NOMO-1 treated with dmso at 0.1 percent for 144 hours (cell line): ENCODE measurements at regions not wholly inside any gene's neighbourhood (a gene's known extent, or its start where the extent isn't known, plus 50 kb on each side); places are given as distances from the start of the nearest gene placed in this dataset.

Experiments used
- DNase-seq: peaks from one replicate; lab custom pipeline; 2025; ENCODE audit not compliant: unreplicated experiment; lab: John Stamatoyannopoulos, UW

- DNase-seq = peak; percentile 58
Observed at GRCh38 chr3:72288955-72289691, 504.2 kb upstream of the PROK2 start.

- no peak for DNase-seq
Observed at GRCh38 chr3:72287956-72288355, 503.0 kb upstream of the PROK2 start.

- DNase-seq = no peak
Observed at GRCh38 chr3:72285502-72285901, 500.6 kb upstream of the PROK2 start.

GRCh38 chr3:72284471-72284870 is 499.5 kb upstream of the PROK2 start:
- DNase-seq = no peak

GRCh38 chr3:72282918-72283317 is 498.0 kb upstream of the PROK2 start:
- no peak for DNase-seq

- DNase-seq = no peak
Observed at GRCh38 chr3:72281551-72281950, 496.6 kb upstream of the PROK2 start.

GRCh38 chr3:72280876-72281275 is 495.9 kb upstream of the PROK2 start:
- no peak for DNase-seq

GRCh38 chr3:72279631-72280041 is 494.7 kb upstream of the PROK2 start:
- no peak for DNase-seq

- no peak for DNase-seq
Observed at GRCh38 chr3:72279068-72279604, 494.2 kb upstream of the PROK2 start.

GRCh38 chr3:72278349-72279067 is 493.6 kb upstream of the PROK2 start:
- no peak for DNase-seq

- no peak for DNase-seq
Observed at GRCh38 chr3:72277710-72278109, 492.8 kb upstream of the PROK2 start.

- no peak for DNase-seq
Observed at GRCh38 chr3:72276806-72277205, 491.9 kb upstream of the PROK2 start.

- no peak for DNase-seq
Observed at GRCh38 chr3:72275331-72275751, 490.4 kb upstream of the PROK2 start.

- peak; percentile 74 for DNase-seq
Observed at GRCh38 chr3:72274493-72275330, 489.8 kb upstream of the PROK2 start.

- no peak for DNase-seq
Observed at GRCh38 chr3:72273615-72274014, 488.7 kb upstream of the PROK2 start.

- no peak for DNase-seq
Observed at GRCh38 chr3:72272356-72272755, 487.4 kb upstream of the PROK2 start.

GRCh38 chr3:72271923-72272322 is 487.0 kb upstream of the PROK2 start:
- DNase-seq = no peak

- no peak for DNase-seq
Observed at GRCh38 chr3:72271216-72271615, 486.3 kb upstream of the PROK2 start.

GRCh38 chr3:72270730-72271129 is 485.8 kb upstream of the PROK2 start:
- DNase-seq = no peak

- DNase-seq = peak; percentile 92
Observed at GRCh38 chr3:72270072-72270681, 485.2 kb upstream of the PROK2 start.

GRCh38 chr3:72269475-72269874 is 484.5 kb upstream of the PROK2 start:
- no peak for DNase-seq
